NCI-H524 treated with DMSO at 0.1 percent for 48 hours (cell line): ENCODE measurements at regions not wholly inside any gene's neighbourhood (a gene's known extent, or its start where the extent isn't known, plus 50 kb on each side); places are given as distances from the start of the nearest gene placed in this dataset.

ENCODE experiments used
- DNase-seq: peaks from one replicate; lab custom pipeline; 2025; lab: John Stamatoyannopoulos, UW

DNA sequence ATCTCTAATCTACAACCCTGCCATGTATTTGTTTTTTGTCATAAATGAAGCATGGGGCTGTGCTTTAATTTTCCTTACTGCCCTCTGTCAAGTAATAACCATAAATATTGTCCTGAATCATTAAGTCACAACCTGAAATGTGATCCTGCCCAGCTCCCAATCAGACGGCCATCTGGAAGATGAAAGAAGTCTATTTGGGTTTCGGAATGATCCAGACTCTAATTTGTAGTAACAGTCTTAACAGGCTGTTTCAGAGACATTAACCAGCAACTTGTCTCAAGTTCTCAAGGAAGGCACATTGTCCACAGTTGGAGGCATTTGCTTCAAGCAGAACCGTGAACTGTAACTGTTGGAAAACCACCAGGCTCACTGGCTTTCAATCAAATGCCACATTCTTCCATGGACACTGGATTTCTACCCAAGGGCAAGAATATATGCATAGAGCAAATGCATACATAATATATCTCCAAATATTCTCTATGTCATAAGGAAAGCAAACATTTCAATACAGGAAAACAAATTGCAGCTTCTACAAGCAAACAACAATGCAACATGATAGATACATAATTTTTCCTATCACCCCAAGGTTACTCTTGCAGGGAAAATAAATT lies 405.2 kb upstream of the NPVF start:
- DNase-seq = peak; percentile 4

DNA sequence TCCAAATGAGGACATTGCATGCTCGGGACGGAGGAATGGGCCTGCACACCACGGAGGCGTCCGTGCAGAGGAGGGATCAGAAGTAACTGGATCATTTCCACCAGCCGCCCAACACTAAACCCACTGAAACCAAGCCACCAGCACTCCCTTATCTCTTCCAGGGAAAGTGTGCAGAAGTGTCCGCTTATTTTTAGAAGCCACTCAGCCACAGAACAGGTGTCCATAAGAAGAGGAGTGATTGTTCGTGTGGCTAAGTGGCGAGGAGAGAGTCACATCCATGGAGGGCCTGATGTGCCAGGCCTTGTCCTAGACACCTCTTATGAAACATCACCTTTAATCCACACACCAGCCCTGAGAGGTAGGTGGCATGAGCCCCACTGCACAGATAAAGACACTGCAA lies 407.9 kb upstream of the NPVF start:
- no peak for DNase-seq

DNA sequence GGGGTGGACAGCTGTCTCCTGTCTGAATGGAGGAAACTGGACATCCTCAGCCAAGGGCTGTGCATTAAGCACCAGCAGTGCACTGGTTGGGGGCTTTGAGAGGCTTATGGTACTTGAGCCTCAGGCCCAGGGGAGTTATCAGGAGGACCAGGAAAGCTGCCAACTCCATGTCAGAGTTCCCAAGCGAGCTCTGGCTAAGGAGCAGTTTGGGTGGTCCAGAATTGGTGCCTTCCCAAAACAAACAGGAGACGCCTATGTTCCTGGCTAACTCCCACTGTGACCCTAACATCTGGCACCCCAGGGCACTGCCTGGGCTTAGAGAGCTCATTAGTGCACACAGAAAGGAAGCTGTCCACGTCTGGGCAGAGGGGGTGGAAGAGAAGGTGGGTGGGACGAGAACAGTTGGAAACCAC lies 408.6 kb upstream of the NPVF start:
- peak; percentile 45 for DNase-seq

DNA sequence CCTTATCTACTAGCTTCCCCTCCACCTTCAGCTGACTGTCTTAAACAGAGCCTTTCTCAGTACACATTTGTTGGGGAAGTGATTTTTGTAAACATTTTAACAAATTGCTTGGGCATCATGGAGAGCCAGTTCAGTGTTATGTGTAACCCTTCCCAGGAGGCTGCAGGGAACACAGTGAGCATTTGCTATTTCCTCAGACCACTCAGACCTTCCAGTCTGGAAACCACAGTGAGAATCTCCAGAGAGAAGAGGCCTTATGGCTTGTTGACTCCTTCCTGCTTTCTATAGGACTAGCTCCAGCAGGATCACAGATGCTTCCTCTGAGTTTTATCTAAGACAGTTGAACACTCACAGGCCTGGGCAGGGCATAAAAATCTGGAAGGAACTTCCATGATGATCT lies 409.8 kb upstream of the NPVF start:
- no peak for DNase-seq

DNA sequence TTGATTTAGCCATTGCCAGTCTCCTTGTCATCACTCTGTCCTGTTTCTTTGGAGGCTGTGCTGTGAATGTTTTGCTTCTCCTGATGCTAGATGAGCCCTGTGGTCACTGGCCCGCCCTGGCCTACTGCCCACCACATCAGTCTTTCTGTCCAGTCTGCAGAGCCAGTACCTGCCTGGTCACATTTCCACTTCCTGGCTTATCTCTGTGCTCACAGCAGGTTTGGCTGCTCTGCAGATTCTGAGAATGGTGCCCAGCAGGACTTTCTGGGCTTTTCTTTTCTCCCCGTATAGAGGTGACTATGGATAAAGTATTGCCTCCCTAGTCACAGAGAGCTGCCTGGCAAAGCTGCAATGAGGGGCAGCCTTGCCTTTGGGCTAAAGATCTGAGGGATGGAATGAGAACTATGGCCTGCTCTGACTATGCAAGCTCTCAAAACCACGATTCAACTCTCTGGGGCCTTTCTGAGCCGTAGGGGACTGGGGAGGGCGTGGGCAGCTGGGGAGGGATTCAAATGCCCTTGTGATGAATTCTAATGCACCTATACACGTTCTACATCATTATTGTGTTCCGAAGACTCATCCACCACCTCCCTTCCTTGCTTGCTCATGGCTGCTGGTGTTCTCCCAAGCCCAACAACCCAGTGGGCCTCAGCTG lies 410.4 kb upstream of the NPVF start:
- DNase-seq = no peak

DNA sequence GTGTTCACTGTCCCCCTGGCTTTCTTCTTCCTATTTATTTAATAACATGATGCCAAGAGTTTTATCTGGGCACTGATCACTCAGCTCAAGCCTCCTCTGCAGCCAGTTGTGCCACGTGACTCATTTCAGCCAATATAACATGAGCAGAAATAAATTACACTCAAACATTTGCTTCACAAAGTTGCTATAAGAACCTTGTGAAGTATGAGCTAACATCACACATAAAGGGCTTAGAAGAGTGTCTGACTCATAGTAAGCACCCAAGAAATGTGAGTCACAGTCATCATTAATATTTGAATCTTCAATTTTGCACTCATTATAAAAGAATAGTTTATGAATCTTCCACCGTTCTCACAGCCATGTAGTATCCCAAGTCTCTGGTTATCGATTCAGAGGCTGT lies 414.6 kb upstream of the NPVF start:
- DNase-seq = no peak

DNA sequence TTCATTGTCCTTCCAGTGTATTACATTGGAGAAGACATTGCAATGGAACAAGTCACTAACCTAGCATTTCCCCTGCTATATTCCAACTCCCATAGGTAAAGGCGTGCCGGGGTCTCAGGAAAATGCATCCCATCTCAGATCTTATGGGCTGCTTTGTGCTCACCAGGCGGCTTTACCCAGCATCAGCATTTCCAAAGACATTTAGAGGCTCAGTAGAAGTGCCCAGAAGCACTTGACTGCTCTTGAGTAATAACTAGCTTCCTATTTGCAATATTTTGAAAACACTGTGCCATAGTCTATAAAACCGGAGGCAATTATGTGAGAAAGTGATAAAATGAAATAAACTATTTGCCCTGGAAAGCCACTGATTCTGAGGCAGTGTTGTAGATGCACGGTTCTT lies 415.0 kb upstream of the NPVF start:
- DNase-seq = no peak

DNA sequence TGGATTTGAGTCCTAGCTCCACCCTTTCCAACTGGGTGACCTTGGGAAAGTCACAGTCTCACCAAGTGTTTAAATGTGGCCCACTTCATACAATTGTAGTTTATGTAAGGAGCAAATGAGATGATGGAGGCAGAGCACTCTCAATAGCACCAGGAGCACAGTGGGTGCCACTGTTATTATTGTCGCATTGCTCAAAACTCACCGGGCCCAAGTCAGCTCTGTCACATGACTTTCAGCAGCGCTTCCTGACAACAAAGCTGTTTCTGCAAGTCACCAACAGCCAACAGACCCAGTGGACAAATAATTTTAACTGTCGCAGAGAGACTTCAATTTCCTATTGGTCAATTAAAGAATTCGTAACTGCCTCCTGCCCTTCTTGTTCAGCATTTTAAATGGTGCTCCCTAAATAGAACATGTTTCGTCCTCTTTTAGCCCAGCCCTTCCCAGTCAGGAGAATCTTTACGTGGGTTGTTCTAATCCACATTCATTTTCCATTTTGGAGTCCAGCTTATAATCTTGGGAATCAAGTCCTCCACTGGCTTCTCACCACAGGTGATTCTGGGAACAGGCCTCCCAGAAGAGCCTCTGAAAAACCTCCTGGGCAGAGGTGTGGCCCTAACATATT lies 415.6 kb upstream of the NPVF start:
- DNase-seq = no peak

DNA sequence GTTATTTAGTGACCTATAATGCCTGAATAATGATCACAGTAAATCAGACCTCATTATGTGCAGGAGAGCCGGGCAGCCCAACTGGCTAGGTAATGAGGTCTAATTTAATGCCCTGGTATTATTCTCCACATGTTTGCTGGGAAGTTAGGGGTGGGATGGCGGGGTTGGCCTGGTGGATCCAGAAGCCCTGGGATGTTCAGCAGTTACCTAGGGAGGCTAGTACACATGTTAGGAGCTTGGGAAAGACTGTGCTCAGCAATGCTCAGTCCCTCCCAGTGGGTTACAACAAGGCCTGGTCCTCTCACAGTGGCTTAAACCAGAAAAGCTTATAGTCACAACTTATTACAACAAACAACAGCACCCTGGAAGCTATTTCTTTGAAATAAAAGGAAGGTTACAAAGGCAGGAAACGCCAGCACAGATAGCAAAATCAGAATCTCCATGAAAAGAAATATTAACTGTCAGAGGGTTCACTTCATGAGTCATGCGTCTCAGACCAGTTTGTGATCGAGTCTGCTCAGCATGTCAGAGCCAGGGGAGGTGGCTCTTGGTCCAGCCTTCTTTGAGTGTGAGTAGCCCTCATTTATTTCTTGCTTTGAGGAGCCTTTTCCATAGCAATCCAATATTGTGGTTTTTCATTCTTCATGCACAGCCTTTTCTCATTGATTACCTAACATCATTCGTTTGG lies 418.6 kb upstream of the NPVF start:
- no peak for DNase-seq

DNA sequence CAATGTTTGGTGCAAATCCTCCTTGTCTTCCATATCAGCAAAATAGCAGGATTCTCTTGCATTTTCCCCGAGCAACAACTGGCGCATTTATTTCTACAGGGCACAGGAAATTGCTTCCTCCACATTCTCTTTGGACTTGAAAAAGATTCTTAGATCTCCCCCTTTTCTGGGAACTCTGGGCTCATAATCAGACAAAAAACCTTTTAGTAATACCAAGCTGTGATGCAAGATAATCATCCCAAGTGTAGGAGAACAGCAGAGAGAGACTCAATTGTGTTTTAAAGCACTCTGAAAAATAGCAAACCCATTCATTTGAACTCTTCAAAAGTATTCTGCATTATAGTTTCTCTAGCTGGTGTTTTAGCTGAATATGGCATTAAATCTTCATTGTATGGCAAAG lies 419.6 kb upstream of the NPVF start:
- DNase-seq = no peak

DNA sequence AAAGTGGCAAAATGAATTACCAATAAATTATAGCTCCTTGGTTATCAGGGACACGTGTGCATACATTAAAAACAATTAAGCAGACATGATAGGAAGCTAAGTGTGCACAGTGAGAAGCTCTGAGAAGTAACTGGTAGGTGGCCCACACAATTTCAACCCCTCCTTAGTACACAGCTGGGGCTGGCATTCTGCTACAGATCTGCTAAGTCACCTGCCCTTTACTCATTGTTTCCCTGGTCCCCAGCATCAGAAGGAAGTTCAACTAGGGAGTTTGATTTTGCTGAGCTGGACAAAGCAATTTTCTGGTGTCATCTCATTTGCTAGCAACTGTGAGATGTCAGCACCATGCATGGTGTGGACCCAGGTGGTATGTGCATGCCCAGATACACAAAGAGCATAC lies 424.1 kb upstream of the NPVF start:
- DNase-seq = no peak

DNA sequence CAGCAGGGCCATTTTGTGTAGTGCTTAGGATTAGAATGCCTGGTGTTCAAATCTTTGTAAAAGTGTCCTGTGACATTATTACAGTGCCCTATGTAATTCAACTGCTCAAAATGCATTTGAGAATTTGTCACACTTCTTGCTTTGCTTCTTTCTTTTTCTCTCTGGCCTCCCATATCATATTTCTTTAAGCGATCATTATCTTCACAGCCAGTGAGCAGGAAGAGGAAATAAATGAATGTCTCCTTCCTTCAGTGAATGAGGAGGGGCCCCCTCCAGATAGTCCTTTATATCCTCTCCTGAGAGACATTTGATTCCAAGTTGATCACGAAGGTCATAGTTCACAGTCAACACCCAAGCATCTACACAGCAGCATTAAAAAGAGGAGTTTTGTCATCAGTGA lies 425.1 kb upstream of the NPVF start:
- DNase-seq = no peak

DNA sequence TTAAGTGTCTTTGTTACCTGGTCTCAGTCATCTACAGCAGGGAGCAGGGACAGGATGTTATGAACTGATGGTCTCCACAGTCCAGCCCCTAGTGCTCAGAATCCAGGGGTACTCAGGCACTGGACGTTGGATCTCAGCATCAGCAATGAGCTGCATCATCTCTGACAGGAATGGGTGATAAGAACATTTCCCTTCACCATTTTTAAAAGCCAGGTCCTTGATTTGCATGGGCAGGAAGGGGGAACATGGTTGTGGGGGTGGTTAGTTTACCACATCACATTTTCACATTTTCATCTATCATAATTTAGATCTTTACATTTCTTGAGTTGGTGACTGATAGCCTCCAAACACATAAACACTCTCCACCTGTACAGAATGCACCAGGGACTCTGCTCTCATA lies 427.8 kb upstream of the NPVF start:
- DNase-seq = no peak

DNA sequence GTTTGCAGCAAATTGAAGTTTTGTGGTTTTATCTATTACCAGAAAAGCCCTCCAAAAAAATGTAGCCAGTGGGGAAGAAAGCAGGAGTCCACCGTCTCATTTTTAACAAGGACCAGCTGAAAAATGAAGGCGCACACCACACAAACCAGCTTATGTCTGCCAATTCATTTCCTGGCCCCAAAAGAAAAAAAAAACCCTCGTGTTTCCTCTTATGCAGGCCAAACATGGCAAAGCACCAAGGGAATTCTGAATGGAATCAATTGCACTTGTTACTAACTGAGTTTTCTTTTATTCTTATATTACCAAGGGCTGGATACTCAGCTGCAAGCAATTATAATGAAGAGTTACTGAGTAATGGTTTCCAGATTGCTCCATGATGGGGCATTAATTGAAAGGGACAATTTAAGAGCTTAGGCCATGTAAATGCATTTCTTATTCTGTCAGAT lies 428.3 kb upstream of the NPVF start:
- DNase-seq = no peak

DNA sequence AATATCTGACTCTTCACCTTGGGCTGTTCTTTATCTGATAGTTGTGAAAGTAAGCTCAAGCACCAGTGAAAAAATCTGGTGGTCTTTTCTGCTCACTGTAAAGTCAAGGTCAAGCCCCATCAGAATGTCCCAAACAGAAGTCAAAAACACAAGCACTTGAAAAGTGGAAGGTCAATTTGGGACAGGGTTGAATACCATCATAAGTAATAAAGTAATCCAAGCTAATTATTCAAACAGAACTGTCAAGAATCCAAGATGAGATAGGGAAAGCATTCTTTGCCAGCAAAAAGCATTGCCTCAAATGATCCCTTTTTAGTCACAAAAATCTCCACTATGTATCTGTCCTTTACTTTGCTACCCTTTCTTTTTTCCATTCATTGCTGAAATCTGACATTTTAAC lies 430.1 kb upstream of the NPVF start:
- no peak for DNase-seq

DNA sequence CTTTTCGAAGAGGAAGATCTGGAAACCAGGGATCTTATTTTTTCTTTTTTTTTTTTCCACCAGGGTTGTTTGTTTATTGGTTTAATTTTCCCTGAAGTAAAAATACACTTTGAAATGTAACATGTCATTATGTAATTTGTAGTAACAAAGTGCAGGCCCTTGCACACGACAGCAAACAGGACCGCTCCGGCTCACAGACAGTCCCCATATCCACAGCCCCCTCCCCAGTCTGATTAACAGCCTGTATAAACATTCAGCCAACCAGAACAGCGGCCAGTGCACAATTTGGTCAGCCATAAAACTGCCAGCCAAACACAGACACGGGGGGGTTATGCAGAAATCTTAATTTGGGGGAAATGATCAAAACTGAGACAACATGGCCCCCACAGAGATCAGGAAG lies 431.6 kb upstream of the NPVF start:
- no peak for DNase-seq

DNA sequence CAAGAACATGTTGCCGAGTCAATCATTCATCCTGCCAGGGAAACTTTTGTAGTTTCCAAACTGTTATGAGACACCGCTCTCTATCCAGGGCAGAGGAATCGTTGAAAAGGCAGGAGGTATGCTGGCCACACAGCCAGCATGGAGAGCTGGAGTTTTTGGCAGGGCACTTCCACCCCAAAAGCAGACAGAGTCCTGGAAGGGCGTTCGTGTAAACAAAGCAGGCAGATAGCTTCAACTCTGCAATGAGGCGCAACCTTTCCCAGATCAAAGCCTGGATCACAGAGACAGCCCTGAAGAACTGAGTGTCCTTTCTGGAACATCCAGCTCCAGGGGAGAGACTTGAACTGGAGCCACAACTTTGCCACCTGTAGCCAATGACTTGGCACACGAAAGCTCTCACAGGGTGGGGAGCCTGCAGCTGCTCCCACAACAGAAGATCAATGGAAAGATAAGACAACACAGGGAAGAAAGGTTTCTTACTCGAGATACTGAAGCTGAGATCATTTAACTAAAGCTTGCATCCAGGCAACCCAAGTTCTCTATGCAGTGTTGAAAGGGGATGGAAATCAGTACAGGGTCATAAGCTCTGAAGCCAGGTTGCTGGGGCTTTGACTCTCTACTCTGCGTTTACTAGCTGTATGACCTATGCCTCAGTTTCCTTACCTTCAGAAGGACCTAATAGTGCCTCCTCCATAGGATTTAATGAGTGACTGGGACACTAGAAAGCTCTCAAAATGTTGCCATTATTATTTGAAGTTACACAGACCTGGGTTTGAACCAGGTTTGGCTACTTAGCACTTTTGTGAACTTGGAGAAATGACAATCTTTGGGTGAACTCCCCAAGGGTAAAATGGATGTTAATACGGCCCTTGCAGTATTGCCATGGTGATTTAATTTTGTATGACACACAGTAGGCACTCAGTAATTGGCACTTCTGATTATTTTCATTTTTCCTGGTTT lies 434.8 kb upstream of the NPVF start:
- DNase-seq = no peak

DNA sequence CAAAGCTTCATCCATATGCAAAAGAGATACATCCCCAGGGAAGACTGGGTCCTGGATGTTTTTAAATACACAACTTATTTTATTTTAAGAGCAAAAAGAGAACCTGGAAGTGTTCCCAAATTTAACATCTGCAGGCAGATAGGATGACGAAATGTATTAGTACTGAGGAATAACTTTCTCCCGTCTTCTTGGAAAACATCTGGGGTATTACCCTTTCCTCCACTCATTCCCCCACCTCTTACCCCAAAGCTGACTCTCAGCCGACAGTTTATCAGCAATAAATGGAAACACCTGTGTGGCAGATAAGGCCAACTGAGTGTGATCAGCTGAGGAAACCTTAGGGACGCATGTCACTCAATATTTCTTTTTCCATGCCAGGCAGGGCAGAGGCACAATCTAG lies 435.6 kb upstream of the NPVF start:
- DNase-seq = no peak

DNA sequence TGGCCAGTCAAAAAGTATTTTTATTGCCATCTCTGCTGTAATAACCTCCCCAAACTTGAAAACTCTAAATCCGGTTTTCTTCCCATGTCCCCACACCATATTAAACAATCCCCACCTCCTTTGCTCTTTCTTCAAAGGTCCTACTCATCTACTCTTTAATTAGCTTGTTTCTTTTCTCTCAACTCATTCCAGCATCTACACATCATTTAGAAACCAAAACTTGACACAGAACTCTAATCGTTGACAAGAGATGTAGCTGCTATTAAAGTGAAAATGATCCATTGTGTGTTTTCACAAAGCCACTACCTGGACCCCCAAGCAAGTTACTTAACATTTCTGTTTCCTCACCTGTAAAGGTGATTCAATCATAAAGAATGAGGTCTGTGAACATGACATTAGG lies 436.3 kb upstream of the NPVF start:
- no peak for DNase-seq

DNA sequence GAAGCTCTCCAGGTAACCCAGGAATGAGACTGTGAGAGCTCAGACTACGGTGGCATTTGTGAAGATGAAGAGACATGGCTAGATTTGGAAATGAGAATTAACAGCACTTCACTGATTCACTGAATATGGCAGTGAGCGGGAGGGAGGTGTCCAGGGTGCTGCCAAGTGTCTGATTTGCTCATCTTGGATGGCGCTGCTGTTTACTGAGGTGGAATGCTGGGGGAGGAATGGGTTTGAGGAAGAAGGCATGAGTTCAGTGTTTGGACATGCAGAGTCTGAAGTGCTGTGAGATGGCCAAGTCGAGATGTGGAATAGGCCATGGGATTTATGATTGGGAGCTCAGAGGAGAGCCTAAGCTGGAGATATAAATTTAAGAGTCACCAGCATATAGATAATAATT lies 437.1 kb upstream of the NPVF start:
- no peak for DNase-seq

DNA sequence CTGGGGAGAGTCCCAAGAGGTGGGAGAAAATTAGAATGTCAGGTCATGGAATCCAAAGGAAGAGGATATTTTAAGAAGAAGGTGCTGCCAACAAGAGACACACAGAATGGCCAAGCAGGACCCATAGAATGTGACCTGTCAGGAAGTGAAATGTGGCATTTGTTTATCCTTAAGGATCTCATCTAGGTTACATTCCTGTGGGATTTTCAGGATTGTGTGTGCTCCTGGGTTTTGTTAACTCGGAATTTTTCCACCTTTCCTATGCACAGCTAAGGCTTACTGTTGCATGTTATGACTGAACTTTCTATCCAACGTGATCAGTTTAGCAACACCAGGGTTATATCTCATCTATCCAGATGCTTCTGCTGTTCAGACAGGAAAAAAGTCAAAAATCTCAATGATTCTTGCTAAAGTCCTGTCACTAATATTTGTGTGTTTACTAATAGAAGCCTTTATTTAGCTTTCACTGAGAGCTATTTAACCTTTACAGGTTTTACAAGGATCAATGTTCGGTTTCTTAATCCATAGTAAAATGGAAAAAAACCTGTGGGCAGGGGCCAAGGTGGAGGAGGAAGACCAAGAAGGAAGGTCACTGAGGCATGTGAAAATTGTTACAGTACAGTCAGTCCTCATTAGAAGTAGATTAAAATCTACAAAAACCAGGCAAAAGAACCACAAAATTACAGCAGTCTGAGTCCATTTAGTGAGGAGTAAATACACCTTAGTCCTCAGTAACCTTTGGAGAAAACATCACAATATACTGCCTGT lies 437.8 kb upstream of the NPVF start:
- no peak for DNase-seq
